TTC549 (cell line): ENCODE measurements at regions not wholly inside any gene's neighbourhood (a gene's known extent, or its start where the extent isn't known, plus 50 kb on each side); places are given as distances from the start of the nearest gene placed in this dataset.
"Not testable (repeated sequence)": the region's sequence is repeated elsewhere in the genome, so short reads cannot be mapped to it uniquely, and the experiment has no call there.

ENCODE experiments used
- FAIRE-seq: peaks from 2 replicates; lab custom pipeline; 2012; peaks lifted over from hg19 to GRCh38; lab: Jason Lieb, UNC

- no peak for FAIRE-seq
Observed at GRCh38 chr10:123270221-123270620, 116.0 kb downstream of the BUB3 start.

- FAIRE-seq, result no peak
Observed at GRCh38 chr10:123270806-123271205, 116.6 kb downstream of the BUB3 start.

GRCh38 chr10:123272171-123272570 lies 118.0 kb downstream of the BUB3 start:
- FAIRE-seq, result no peak

- no peak for FAIRE-seq
Observed at GRCh38 chr10:123274306-123275135, 120.3 kb downstream of the BUB3 start.

- FAIRE-seq, result no peak
Observed at GRCh38 chr10:123275136-123275564, 120.9 kb downstream of the BUB3 start.

GRCh38 chr10:123278445-123278844 lies 124.2 kb downstream of the BUB3 start:
- FAIRE-seq, result no peak

GRCh38 chr10:123283371-123283770 lies 129.2 kb downstream of the BUB3 start:
- FAIRE-seq, result not testable (repeated sequence)

GRCh38 chr10:123284022-123284421 lies 129.8 kb downstream of the BUB3 start:
- FAIRE-seq, result no peak

- no peak for FAIRE-seq
Observed at GRCh38 chr10:123287594-123288247, 133.5 kb downstream of the BUB3 start.

GRCh38 chr10:123289432-123289831 lies 135.2 kb downstream of the BUB3 start:
- no peak for FAIRE-seq

- no peak for FAIRE-seq
Observed at GRCh38 chr10:123294109-123294508, 139.9 kb downstream of the BUB3 start.

GRCh38 chr10:123294886-123295285 lies 140.7 kb downstream of the BUB3 start:
- FAIRE-seq, result no peak

- FAIRE-seq, result no peak
Observed at GRCh38 chr10:123295644-123296043, 141.4 kb downstream of the BUB3 start.

- no peak for FAIRE-seq
Observed at GRCh38 chr10:123297175-123297574, 143.0 kb downstream of the BUB3 start.

- no peak for FAIRE-seq
Observed at GRCh38 chr10:123298583-123298982, 144.4 kb downstream of the BUB3 start.

GRCh38 chr10:123299598-123299997 lies 145.4 kb downstream of the BUB3 start:
- FAIRE-seq, result no peak

- no peak for FAIRE-seq
Observed at GRCh38 chr10:123301077-123301857, 147.1 kb downstream of the BUB3 start.

- no peak for FAIRE-seq
Observed at GRCh38 chr10:123303581-123304337, 149.6 kb downstream of the BUB3 start.

GRCh38 chr10:123305671-123306070 lies 151.5 kb downstream of the BUB3 start:
- no peak for FAIRE-seq

GRCh38 chr10:123306290-123306689 lies 152.1 kb downstream of the BUB3 start:
- no peak for FAIRE-seq

- FAIRE-seq, result no peak
Observed at GRCh38 chr10:123309731-123310130, 155.5 kb downstream of the BUB3 start.

- no peak for FAIRE-seq
Observed at GRCh38 chr10:123316776-123317175, 162.6 kb downstream of the BUB3 start.
